ENCODE measurements at regions not wholly inside any gene's neighbourhood (a gene's known extent, or its start where the extent isn't known, plus 50 kb on each side); places are given as distances from the start of the nearest gene placed in this dataset.
A peak's percentile ranks its signal among the peaks of the same experiment; 100 is the strongest.
"Not testable (repeated sequence)": the region's sequence is repeated elsewhere in the genome, so short reads cannot be mapped to it uniquely, and the experiment has no call there.

DNA sequence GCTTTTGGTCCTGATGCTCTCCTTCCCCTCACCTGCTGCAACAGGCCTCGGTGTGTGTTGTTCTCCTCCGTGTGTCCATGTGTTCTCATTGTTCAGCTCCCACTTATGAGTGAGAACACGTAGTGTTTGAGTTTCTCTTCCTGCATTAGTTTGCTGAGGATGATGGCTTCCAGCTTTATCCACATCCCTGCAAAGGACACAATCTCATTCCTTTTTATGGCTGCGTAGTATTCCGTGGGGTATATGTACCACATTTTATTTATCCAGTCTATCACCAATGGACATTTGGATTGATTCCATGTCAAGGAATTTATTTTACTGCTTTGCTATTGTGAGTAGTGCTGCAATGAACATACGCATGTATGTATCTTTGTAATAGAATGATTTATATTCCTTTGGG is 116.9 kb upstream of the SIRPG start:
- DNase-seq = no peak
- intact Hi-C loops (cut with DNase I) = no loop called here

DNA sequence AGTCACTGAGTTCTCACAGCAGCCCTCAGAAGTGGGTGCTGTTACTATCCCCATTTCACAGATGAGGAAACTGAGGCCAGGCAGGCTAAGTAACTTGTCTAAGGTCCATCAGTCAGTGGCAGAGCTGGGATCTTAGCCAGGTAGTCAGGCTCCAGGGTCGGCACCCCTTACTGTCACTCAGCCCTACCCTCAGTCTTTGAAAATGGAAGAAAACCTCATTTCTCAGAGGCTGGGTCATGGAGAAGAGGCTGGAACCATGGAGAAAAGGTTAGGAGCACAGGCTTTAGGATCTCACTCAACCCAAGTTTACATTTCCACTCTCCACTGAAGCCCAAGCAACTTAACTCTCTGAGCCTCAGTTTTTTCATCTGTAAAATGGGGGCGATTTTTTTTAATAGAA is 116.2 kb upstream of the SIRPG start:
- no peak for DNase-seq
- intact Hi-C loops (cut with DNase I) = no loop called here

DNA sequence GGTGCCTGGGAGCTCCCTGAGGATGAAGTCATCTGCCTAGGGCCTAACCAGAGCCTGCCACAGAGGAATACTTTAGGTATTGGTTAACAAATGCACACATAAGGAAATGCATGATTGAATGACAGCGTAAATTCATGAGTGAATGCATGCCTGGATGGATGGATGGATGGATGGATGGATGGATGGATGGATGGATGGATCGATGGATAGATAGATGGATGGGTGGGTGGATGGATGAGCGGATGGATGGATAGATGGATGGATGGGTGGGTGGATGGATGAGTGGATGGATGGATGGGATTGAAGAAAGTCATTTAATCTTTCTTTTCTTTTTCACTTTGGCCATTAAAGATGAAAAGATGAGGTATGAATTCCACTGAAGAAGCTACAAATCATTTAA is 111.9 kb upstream of the SIRPG start:
- intact Hi-C loops (cut with DNase I) = no loop called here
- DNase-seq = no peak

DNA sequence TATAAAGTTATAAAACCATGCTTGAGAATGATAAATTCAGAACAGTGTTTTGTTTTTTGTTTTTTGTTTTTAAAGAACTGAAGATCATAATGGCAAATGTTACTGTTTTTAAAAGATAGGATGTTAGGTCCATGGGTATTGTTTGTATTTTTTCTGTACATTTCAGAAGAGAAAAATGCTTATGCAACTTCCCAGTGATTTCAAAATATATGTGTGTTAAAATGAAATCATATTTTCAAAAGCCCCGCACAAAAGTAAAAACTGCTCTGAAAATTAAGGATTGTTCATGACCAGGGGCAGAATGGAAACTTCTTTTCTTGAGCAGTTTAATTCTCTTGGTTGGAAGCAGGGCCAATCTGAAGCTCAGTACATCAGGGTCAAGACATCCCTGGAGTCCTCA is 109.2 kb upstream of the SIRPG start:
- no peak for DNase-seq
- intact Hi-C loops (cut with DNase I) = no loop called here

DNA sequence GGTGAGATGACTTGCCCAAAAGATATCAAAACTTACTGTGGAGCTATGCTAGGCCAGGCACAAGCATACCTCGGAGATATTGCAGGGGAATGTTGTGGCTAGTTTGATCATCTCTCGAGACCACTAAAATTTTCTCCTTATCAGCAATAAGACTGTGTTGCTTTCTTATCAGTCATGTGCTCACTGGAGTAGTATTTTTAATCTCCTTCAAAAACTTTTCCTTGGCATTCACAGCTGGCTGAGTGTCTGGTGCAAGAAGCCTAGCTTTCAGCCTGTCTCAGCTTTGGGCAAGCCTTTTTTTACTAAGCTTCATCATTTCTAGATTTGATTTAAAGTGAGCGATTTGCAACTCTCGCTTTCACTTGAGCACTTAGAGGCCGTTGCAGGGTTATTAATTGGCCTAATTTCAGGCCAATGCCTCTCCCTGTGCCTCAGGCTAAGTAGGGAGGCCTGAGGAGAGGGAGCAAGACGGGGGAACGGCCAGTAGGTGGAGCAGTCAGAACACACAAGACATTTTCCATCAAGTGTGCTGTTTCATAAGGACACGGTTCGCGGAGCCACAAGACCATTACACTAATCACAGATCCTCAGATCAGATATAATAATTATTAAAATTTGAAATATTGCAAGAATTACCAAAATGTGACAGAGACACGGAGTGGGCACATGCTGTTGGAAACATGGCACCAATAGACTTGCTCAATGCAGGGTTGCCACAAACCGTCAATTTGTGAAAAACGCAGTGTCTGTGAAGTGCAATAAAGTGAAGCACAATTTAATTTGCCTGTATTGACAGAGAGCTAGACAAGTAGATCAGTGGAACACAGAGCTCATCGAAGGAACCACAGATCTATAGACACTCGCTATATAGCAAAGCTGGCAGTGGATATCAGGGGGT is 106.8 kb upstream of the SIRPG start:
- peak; percentile 69 to 94 (median 85) for DNase-seq
- intact Hi-C loops (cut with DNase I) = no loop called here

DNA sequence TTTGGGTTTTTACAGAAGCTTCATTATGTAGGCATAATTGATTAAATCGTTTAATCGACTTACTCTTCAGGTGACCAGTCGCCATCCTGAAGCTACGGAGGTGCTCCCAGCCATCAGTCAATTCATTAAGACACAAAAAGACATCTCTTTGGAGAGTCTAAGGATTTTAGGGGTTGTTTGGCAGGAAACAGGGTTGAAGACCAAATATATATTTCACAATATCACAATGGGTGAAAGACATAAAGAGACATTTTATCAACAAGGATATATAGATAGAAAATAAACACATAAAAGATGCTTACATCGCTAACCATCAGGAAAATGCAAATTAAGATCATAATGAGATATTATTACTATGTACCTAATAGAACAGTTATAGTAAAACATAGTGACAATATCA is 104.0 kb upstream of the SIRPG start:
- intact Hi-C loops (cut with DNase I) = no loop called here
- no peak for DNase-seq

DNA sequence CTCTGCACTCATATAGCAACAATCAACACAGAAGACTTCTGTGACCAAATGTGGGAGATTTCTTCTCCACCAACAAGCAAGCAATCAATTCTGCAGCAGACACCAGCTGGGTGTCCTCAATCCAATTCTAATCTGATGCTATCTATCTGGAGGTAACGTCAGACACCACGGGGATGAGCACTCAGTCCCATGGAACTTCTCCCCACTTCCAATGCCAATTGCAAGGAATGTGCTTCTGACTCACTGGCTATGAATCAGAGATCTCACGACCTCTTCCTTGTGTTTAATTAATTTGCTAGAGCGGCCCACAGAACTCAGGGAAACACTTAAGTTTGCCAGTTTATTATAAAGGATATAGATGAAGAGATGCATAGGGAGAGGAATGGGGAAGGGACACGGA is 103.5 kb upstream of the SIRPG start:
- intact Hi-C loops (cut with DNase I) = no loop called here
- no peak for DNase-seq

DNA sequence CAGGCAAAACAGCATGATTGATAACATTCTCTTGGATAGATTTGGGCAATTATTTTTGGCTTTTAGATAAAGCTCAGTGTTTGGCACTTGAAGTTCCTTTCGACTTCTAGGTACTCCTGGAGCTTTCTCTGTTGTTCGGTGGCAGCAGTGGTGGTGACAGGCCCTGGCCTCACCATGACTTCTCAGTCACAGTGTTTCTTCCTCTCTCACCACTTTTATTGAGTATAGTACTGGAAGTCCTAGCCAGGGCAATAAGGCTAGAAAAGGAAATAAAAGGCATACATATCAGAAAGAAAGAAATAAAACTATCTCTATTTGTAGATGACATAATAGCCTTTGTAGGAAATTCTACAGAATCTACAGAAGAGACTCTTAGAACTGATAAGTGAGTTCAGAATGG is 101.2 kb upstream of the SIRPG start:
- no peak for DNase-seq
- intact Hi-C loops (cut with DNase I) = no loop called here

DNA sequence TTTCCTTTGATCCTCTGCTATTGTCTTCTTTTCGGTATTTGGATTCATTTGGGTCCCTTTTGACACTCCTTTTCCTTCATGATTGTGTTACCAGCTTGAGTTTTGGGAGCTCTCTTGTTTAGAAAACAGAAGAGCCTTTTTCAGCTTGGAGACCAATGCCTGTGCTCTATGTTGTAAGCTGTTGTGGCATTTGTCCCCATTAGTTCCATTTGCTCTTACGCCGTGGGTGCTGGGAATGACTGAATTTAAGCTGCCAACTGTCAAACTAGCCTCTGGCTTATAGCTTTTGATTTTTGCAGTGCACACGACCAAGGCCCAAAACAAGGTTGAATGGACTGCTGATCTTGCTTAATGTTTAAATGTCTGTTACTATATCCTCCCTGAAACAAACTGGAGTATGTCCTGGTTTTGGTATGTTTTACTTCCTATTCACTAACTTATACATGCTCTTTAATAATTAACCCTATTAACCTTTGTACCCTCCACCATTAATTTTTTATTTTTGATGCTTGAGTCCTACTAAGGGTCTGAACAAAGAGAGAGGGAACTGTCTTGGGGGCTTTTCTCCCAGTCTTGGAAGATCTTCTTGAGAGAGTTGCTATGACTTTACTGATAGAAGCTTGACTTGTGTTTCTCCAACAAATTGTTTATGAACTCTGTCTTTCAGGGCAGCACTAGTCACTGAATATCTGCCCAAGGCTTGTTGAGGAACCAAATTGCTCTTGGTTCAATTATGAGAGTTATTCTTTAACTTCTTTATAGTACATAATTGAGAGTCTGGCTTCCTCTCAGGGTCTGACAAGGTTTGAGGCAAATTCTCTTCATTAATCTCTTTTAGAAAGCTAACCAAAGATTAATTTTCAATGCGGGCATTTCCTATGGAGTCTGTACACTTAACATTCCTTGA is 100.3 kb upstream of the SIRPG start:
- DNase-seq = peak in 2 of 42 donors; percentile 12 to 15
- intact Hi-C loops (cut with DNase I) = no loop called here

DNA sequence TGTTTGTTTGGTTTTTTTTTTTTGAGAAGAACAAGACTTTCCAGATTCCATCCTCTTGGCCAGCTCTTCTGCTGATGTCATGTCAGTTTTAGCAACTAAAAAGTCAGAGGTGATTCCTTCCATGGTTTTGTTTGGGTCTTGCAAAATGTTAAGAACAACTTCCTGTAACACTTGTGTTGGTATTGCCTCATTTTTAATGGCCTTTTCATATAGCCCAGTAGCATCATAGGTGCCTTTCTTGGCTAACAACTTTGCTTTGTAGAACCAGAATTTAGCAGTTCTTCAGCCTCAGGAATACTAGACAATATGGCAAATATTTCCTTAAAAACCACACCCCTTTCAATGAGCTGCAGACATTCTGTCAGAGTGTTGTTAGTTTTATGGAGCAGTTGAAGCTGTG is 99.5 kb upstream of the SIRPG start:
- no peak for DNase-seq
- intact Hi-C loops (cut with DNase I) = no loop called here

DNA sequence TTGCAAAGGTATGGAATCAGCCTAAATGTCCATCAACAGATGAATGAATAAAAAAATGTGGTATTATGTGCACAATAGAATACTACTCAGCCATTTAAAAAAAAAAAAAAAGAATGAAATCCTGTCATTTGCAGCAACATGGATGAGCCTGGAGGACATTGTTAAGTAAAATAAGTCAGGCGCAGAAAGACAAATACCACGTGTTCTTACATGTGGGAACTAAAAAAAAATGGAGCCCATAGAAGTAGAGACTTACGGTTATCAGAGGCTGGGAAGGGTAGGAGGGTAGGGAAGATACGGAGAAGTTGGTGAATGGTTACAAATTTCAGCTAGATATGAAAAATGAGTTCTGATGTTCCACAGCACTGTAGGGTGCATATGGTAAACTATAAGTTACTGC is 97.2 kb upstream of the SIRPG start:
- DNase-seq = no peak

DNA sequence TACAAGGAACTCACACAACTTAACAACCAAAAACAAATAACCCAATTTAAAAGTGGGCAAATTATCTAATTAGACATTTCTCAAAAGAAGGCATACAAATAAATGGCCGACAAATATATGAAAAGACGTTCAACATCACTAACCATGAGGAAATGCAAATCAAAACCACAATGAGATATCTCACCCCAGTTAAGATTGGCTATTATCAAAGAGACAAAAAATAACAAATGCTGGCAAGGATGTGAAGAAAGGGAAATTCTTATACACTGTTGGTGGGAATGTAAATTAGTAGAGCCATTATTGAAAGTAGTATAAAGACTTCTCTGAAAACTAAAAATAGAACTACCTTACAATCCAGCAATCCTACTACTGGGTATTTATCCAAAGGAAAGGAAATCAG is 96.7 kb upstream of the SIRPG start:
- DNase-seq = no peak

More for the DNA sequence above, 97.2 kb upstream of the SIRPG start:
- intact Hi-C loops (cut with DNase I) = no loop called here

DNA sequence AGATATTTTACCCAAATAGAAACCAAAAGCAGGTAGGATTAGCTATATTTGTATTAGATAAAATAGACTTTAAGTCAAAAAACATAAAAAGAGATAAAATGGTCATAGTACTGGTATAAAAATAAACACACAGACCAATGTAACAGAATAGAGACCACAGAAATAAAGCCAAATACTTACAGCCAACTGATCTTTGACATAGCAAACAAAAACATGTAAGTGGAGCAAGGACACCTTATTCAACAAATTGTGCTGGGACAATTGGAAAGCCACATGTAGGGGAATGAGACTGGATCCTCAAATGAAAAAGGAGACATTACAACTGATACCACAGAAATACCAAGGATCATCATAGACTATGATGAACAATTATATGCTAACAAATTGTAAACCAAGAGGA is 94.5 kb upstream of the SIRPG start:
- DNase-seq = no peak
- intact Hi-C loops (cut with DNase I) = no loop called here

More for the DNA sequence above, 96.7 kb upstream of the SIRPG start:
- intact Hi-C loops (cut with DNase I) = no loop called here

DNA sequence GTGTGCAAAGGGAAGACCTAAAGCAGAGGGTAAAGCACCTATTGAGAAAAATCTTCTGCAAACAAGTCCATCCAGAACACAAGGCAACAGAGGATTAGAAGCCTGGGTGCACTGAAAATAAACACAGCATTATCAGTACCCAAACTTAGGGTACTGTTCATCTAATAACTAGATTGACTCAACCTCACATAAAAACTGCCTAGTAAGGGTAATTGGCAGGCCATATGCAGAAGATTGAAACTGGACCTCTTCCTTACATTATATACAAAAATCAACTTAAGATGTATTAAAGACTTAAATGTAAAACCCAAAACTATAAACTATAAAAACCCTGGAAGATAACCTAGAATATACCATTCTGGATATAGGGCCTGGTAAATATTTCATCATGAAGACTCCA is 91.2 kb upstream of the SIRPG start:
- DNase-seq = no peak
- intact Hi-C loops (cut with DNase I) = no loop called here

DNA sequence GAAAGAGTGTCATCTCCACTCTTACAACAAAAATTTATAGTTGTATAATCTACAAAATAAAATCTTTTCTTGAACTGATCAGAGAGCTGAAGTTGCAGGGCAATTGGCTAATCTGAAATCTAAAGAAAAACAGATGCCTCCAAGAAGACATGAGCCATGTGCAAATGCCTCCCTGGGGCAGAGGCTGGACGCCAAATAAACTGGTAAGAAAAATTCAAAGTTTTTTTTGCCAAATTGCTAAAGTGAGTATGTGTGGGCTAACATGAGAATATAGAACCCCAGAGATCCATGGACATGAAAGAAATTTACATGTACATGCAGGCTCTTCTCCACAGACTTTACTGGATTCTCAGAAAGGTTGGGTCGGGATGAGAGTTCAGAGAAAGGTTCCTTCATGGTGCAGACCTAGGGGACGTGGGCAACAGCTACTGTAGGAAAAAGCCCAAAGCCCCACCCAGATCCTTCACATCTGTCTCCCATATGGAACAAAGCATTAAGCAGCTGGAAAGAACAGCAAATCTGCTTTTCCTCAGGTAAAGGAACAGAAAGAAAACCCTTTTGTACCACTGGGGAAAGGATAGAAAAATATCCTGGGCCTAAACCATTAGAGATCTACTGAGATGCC is 90.5 kb upstream of the SIRPG start:
- intact Hi-C loops (cut with DNase I) = no loop called here
- no peak for DNase-seq

DNA sequence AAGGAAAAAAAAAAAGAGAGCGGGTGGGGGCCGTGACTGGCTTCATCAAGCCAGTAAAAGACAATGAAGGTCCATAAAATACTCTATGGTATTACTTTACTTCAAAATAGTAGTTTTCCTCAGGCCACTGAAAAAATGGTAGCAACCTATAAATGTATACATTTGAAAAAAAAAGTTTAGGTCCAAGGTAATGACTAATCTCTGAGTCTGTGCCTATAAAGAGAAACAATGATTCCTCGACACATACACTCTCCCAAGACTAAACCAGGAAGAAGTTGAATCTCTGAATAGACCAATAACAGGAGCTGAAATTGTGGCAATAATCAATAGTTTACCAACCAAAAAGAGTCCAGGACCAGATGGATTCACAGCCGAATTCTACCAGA is 84.5 kb upstream of the SIRPG start:
- intact Hi-C loops (cut with DNase I); DNase-seq: not testable (repeated sequence)

DNA sequence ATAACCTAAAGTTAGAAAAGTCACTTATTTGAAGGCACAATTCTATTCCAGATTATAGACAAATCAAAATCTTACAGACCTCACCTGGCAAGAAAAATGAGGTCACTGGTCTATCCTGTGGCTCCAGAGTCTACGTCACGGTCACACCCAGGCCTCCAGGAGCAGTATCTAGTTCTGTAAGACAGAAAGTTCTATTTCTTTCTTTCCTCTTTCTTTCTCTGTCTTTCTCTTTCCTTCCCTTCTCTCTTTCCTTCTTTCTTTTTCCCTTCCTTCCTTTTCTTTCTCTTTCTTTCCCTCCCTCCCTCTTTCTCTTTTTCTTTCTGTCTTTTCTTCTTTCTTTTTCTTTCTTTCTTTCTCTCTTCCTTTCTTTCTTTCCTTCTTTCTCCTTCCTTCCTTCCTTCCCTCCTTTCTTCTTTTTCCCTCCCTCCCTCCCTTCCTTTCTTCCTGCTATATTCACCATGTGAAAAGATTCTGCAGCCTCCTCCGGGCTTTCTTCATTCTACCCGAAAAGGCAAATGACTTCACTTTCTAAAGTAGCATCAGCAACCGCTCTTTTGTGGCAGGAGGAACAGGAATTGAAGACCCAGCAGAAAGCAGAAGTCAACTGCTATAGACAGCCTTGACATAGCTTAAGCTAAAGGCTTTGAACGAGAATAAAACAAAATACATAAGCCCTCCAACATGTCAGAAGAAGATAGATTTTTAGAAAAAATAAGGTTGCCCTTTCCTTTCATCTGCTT is 83.9 kb upstream of the SIRPG start:
- intact Hi-C loops (cut with DNase I) = no loop called here
- no peak for DNase-seq

DNA sequence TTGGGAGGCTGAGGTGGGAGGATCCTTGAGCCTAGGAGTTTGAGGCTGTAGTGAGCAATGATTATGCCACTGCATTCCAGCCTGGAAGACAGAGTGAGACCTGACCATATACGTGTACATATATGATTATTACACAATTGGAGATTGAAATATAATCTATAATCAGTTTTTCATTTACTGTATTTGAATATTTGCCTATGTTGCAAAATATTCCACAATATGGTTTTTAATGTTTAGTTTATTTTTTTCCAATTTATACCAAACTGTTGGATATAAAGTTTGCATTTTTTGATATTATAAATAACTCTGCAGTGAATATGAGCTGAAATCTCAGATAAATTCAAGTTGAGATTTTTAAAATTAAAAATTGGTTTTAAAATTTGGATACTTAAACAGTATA is 79.6 kb upstream of the SIRPG start:
- intact Hi-C loops (cut with DNase I) = no loop called here
- DNase-seq = no peak

DNA sequence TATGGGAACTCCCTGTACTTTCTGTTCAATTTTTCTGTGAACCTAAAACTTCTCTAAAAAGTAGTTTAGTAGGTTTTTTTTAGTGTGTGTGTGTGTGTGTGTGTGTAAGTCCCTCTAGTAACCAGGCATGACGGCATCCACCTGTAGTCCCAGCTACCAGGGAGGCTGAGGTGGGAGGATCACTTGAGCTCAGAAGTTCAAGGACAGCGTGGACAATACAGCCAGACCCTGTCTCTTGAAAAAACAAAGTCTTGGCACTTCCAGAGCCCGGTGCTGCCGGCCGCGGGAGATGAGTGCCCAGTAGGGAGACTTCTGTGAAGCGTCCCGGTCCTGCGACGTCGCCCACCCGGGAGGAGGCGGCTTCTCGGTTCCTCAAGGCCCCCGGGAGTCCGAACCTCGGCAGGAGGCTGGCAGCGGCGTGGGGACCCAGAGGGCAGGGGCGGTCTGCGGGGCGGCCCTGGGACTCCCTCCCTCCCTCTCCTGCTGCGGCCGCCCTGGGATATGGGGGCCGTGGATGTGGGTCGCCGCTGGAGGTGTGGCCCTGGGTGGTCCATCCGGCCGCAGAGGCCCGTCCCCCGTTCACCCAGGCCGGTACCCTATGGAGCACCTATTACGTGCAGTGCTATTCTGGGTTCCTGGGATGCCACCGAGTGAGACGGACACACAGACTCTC is 78.0 kb upstream of the SIRPG start:
- intact Hi-C loops (cut with DNase I) = no loop called here

More for the DNA sequence above, 78.0 kb upstream of the SIRPG start:
- DNase-seq = peak in 1 of 42 donors; percentile 11
